Rectal smooth muscle tissue (tissue), 1 donor: ENCODE measurements at regions not wholly inside any gene's neighbourhood (a gene's known extent, or its start where the extent isn't known, plus 50 kb on each side); places are given as distances from the start of the nearest gene placed in this dataset.

ENCODE experiments used
- H3K27ac ChIP-seq: one replicate; pipeline ENCODE4 v1.7.0; 2013; ENCODE audit warnings: low read depth, low read length, inconsistent platforms
- H3K27me3 ChIP-seq: one replicate; pipeline ENCODE4 v1.7.0; 2013; ENCODE audit warnings: low read length; ENCODE audit not compliant: control insufficient read depth, insufficient read depth
- H3K36me3 ChIP-seq: one replicate; pipeline ENCODE4 v1.7.0; 2013; ENCODE audit warnings: low read length; ENCODE audit not compliant: control insufficient read depth, insufficient read depth
- H3K4me1 ChIP-seq: one replicate; pipeline ENCODE4 v1.7.0; 2013; ENCODE audit warnings: low read length; ENCODE audit not compliant: control insufficient read depth, insufficient read depth
- H3K4me3 ChIP-seq: one replicate; pipeline ENCODE4 v1.7.0; 2013; ENCODE audit warnings: low read length
- H3K9ac ChIP-seq: one replicate; pipeline ENCODE4 v1.7.0; 2013; ENCODE audit warnings: low read length

GRCh38 chr4:20109391-20109790, 142.3 kb upstream of the SLIT2 start:
- H3K4me3 ChIP-seq, result no peak overlapping the region
- H3K27me3 ChIP-seq, result no peaks in the 10 kb centered on the region
- H3K9ac ChIP-seq, result no peak overlapping the region
- no peaks in the 10 kb centered on the region for H3K4me1 ChIP-seq
- H3K36me3 ChIP-seq, result no peaks in the 10 kb centered on the region
- H3K27ac ChIP-seq, result no peak overlapping the region

GRCh38 chr4:20106921-20107320, 144.8 kb upstream of the SLIT2 start:
- H3K4me1 ChIP-seq, result no peaks in the 10 kb centered on the region
- no peaks in the 10 kb centered on the region for H3K36me3 ChIP-seq
- H3K4me3 ChIP-seq, result no peak overlapping the region
- no peaks in the 10 kb centered on the region for H3K27me3 ChIP-seq
- H3K27ac ChIP-seq, result no peak overlapping the region
- H3K9ac ChIP-seq, result no peak overlapping the region

GRCh38 chr4:20101831-20102230, 149.9 kb upstream of the SLIT2 start:
- no peaks in the 10 kb centered on the region for H3K27me3 ChIP-seq
- H3K4me1 ChIP-seq, result no peaks in the 10 kb centered on the region
- no peak overlapping the region for H3K4me3 ChIP-seq
- H3K9ac ChIP-seq, result no peak overlapping the region
- no peaks in the 10 kb centered on the region for H3K36me3 ChIP-seq
- H3K27ac ChIP-seq, result no peak overlapping the region

GRCh38 chr4:20096911-20097310, 154.8 kb upstream of the SLIT2 start:
- Histone ChIP-seq H3K4me1 (no peaks in the 10 kb centered on the region), H3K27ac (no peak overlapping the region), H3K4me3 (no peak overlapping the region), H3K36me3 (no peaks in the 10 kb centered on the region), H3K9ac (no peak overlapping the region), H3K27me3 (no peaks in the 10 kb centered on the region)

GRCh38 chr4:20095805-20096541, 155.7 kb upstream of the SLIT2 start:
- no peaks in the 10 kb centered on the region for H3K36me3 ChIP-seq
- no peaks in the 10 kb centered on the region for H3K4me1 ChIP-seq
- no peak overlapping the region for H3K27ac ChIP-seq
- no peaks in the 10 kb centered on the region for H3K27me3 ChIP-seq
- H3K9ac ChIP-seq, result no peak overlapping the region
- no peak overlapping the region for H3K4me3 ChIP-seq

- H3K27ac ChIP-seq, result no peak overlapping the region
- no peaks in the 10 kb centered on the region for H3K36me3 ChIP-seq
- no peak overlapping the region for H3K9ac ChIP-seq
- no peaks in the 10 kb centered on the region for H3K27me3 ChIP-seq
- H3K4me3 ChIP-seq, result no peak overlapping the region
- no peaks in the 10 kb centered on the region for H3K4me1 ChIP-seq
Observed at GRCh38 chr4:20091781-20092180, 159.9 kb upstream of the SLIT2 start.

- H3K4me3 ChIP-seq, result no peak overlapping the region
- H3K9ac ChIP-seq, result no peak overlapping the region
- H3K36me3 ChIP-seq, result no peaks in the 10 kb centered on the region
- no peak overlapping the region for H3K27ac ChIP-seq
- no peaks in the 10 kb centered on the region for H3K4me1 ChIP-seq
- no peaks in the 10 kb centered on the region for H3K27me3 ChIP-seq
Observed at GRCh38 chr4:20087522-20087911, 164.2 kb upstream of the SLIT2 start.

GRCh38 chr4:20086799-20087521, 164.7 kb upstream of the SLIT2 start:
- no peak overlapping the region for H3K27ac ChIP-seq
- H3K36me3 ChIP-seq, result no peaks in the 10 kb centered on the region
- no peaks in the 10 kb centered on the region for H3K4me1 ChIP-seq
- H3K4me3 ChIP-seq, result no peak overlapping the region
- no peaks in the 10 kb centered on the region for H3K27me3 ChIP-seq
- no peak overlapping the region for H3K9ac ChIP-seq

GRCh38 chr4:20086067-20086798, 165.5 kb upstream of the SLIT2 start:
- no peaks in the 10 kb centered on the region for H3K4me1 ChIP-seq
- H3K4me3 ChIP-seq, result no peak overlapping the region
- H3K27me3 ChIP-seq, result no peaks in the 10 kb centered on the region
- no peak overlapping the region for H3K9ac ChIP-seq
- no peaks in the 10 kb centered on the region for H3K36me3 ChIP-seq
- H3K27ac ChIP-seq, result no peak overlapping the region

GRCh38 chr4:20085653-20086052, 166.1 kb upstream of the SLIT2 start:
- H3K27me3 ChIP-seq, result no peaks in the 10 kb centered on the region
- no peak overlapping the region for H3K27ac ChIP-seq
- no peaks in the 10 kb centered on the region for H3K4me1 ChIP-seq
- H3K9ac ChIP-seq, result no peak overlapping the region
- no peaks in the 10 kb centered on the region for H3K36me3 ChIP-seq
- no peak overlapping the region for H3K4me3 ChIP-seq

GRCh38 chr4:20085156-20085555, 166.5 kb upstream of the SLIT2 start:
- Histone ChIP-seq H3K36me3 (no peaks in the 10 kb centered on the region), H3K4me1 (no peaks in the 10 kb centered on the region), H3K27me3 (no peaks in the 10 kb centered on the region), H3K4me3 (no peak overlapping the region), H3K9ac (no peak overlapping the region), H3K27ac (no peak overlapping the region)

- no peak overlapping the region for H3K27ac ChIP-seq
- H3K36me3 ChIP-seq, result no peaks in the 10 kb centered on the region
- no peak overlapping the region for H3K4me3 ChIP-seq
- H3K27me3 ChIP-seq, result no peaks in the 10 kb centered on the region
- no peaks in the 10 kb centered on the region for H3K4me1 ChIP-seq
- no peak overlapping the region for H3K9ac ChIP-seq
Observed at GRCh38 chr4:20084488-20084887, 167.2 kb upstream of the SLIT2 start.
